ENCODE measurements at regions not wholly inside any gene's neighbourhood (a gene's known extent, or its start where the extent isn't known, plus 50 kb on each side); places are given as distances from the start of the nearest gene placed in this dataset.

DNA sequence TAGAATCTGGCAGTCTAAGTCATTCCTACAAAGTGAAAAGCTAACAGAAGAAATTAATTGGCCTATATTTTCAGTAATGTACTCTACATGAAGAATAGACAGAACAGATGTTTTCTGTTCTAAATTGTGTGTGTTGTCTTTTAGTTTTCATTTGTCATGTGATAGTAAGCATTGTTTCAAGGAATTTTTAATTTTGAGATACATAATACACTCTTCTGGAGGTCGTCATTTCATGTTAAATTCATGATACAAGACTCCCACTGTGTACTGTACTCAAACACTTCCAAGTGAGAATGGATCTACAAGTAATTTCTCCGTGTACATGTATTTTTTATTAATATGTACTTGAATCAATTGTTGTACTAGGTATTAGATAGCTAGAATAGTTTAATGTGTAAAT, 1522.9 kb downstream of the MAT2B start:
- POLR2A ChIA-PET: no interaction called here
- BruUV-seq (replicated peaks): no TSS peak

DNA sequence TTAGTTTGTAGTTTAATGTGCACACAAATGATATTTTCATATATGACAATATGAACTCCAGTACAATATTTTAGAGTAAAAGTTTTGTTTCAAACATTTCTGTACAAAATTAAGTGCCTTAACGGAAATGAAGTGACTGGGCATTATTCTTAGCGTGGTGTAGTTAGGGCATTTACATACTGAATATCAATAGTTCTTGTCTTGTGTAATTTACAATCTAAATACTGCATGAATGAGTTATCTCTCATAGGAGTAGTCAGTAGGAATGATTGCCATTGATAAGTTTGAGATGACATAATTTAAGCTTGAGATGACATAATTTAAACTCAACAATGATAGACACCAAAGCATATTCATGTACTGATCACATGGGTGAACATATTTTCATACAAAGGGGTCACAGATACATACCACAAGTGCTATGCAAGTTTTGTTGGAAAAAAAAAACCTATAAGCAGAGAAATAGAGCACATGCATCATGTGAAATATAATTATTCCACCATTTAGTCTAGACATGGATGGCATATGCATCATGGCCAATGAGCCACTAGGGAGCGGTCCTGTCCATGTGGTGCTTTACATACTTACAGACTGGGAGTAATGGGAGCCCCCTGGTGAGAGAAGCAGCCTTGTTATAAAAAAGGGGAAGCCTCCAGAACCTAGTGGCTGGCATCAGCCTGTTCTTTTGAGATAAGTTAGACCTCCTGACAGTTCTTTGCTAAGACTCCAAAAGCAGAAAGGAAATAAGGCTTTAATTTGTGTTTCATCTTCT, 1523.9 kb downstream of the MAT2B start:
- Histone ChIP-seq H3K36me3 (ENCODE audit: control insufficient read depth in 2 of 2, extremely low read depth in 1 of 2, insufficient read depth in 2 of 2, low read length in 2 of 2) (no peaks in the 10 kb centered on the region), H3K4me2 (ENCODE audit: insufficient read depth, low read length) (no peak overlapping the region), H3K27ac (ENCODE audit: insufficient read depth, low read depth, low read length) (no peak overlapping the region), H3K4me3 (replicated peaks in 1 of 3; ENCODE audit: insufficient read depth in 1 of 3, low read depth in 1 of 3, low read length in 3 of 3) (no peak overlapping the region), H3K9me3 (replicated peaks; ENCODE audit: control insufficient read depth, insufficient read depth, low read length) (no peaks in the 10 kb centered on the region), H4K20me1 (replicated peaks; ENCODE audit: control insufficient read depth, extremely low read depth, insufficient read depth, low read length) (no peaks in the 10 kb centered on the region), H3K9me1 (replicated peaks; ENCODE audit: control insufficient read depth, extremely low read depth, insufficient read depth, low read length) (no peaks in the 10 kb centered on the region), H3K4me1 (ENCODE audit: control insufficient read depth, extremely low read depth, insufficient read depth, low read length) (no peaks in the 10 kb centered on the region), H2AFZ (ENCODE audit: low read depth, low read length) (no peak overlapping the region), H3K9ac (replicated peaks; ENCODE audit: extremely low read depth, insufficient read depth, low read length) (no peak overlapping the region), H3K27me3 (ENCODE audit: control insufficient read depth in 2 of 2, insufficient read depth in 2 of 2, low read length in 2 of 2) (no peaks in the 10 kb centered on the region), H3K79me2 (ENCODE audit: control insufficient read depth, insufficient read depth, low read length) (no peaks in the 10 kb centered on the region)
- dilution Hi-C loops (cut with MboI; ENCODE audit: extremely low pct_ligation_motif_present, low sequenced_read_pairs) (no loop called here), intact Hi-C loops (cut with micrococcal nuclease) (no loop called here)
- POLR2A ChIA-PET: no interaction called here
- BruUV-seq (replicated peaks): no TSS peak
- no peak for DNase-seq (ENCODE audit: low read depth, low spot score)
- CTCF ChIA-PET: no interaction called here
- FAIRE-seq: no peak
- TF ChIP-seq POLR2A (IDR thresholded peaks at IDR 0.05; ENCODE audit: low read depth, low read length) (no peak), POLR2AphosphoS5 (IDR thresholded peaks at IDR 0.05; ENCODE audit: insufficient read depth, low read depth, low read length) (no peak), EZH2 (IDR thresholded peaks at IDR 0.05; ENCODE audit: borderline replicate concordance, low read depth, low read length, severe bottlenecking) (no peak), FOS (IDR thresholded peaks at IDR 0.05; ENCODE audit: borderline replicate concordance, insufficient read depth, low read length) (no peak), JUN (IDR thresholded peaks at IDR 0.05; ENCODE audit: borderline replicate concordance, insufficient read depth, insufficient read length, low read depth) (no peak), MYC (IDR thresholded peaks at IDR 0.05; ENCODE audit: low read depth, low read length) (no peak), GATA2 (IDR thresholded peaks at IDR 0.05; ENCODE audit: insufficient read depth, insufficient read length, low read depth, low read length) (no peak)
- TF ChIP-seq, protein P1, sequence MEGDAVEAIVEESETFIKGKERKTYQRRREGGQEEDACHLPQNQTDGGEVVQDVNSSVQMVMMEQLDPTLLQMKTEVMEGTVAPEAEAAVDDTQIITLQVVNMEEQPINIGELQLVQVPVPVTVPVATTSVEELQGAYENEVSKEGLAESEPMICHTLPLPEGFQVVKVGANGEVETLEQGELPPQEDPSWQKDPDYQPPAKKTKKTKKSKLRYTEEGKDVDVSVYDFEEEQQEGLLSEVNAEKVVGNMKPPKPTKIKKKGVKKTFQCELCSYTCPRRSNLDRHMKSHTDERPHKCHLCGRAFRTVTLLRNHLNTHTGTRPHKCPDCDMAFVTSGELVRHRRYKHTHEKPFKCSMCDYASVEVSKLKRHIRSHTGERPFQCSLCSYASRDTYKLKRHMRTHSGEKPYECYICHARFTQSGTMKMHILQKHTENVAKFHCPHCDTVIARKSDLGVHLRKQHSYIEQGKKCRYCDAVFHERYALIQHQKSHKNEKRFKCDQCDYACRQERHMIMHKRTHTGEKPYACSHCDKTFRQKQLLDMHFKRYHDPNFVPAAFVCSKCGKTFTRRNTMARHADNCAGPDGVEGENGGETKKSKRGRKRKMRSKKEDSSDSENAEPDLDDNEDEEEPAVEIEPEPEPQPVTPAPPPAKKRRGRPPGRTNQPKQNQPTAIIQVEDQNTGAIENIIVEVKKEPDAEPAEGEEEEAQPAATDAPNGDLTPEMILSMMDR (IDR thresholded peaks at IDR 0.05; ENCODE audit: extremely low read depth in 1 of 2, insufficient read depth in 1 of 2, low read depth in 1 of 2, low read length in 2 of 2): no peak
- TF ChIP-seq, protein P2, sequence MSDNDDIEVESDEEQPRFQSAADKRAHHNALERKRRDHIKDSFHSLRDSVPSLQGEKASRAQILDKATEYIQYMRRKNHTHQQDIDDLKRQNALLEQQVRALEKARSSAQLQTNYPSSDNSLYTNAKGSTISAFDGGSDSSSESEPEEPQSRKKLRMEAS (IDR thresholded peaks at IDR 0.05; ENCODE audit: insufficient read depth, insufficient read length): no peak

More for the DNA sequence above, 1522.9 kb downstream of the MAT2B start:
- H3K9ac ChIP-seq (replicated peaks; ENCODE audit: extremely low read depth, insufficient read depth, low read length): no peak overlapping the region
- H3K9me1 ChIP-seq (replicated peaks; ENCODE audit: control insufficient read depth, extremely low read depth, insufficient read depth, low read length): no peaks in the 10 kb centered on the region
- CTCF ChIA-PET: interaction anchor here (1.0 kb wide), 1 partner anchor 18 kb away, joined by 3 read pairs; no protein-coding TSS in a partner anchor
- no peak overlapping the region for H3K4me3 ChIP-seq (replicated peaks in 1 of 3; ENCODE audit: insufficient read depth in 1 of 3, low read depth in 1 of 3, low read length in 3 of 3)
- intact Hi-C loops (cut with micrococcal nuclease): no loop called here
- H3K36me3 ChIP-seq (ENCODE audit: control insufficient read depth in 2 of 2, extremely low read depth in 1 of 2, insufficient read depth in 2 of 2, low read length in 2 of 2): no peaks in the 10 kb centered on the region
- no peaks in the 10 kb centered on the region for H3K79me2 ChIP-seq (ENCODE audit: control insufficient read depth, insufficient read depth, low read length)
- H3K4me2 ChIP-seq (ENCODE audit: insufficient read depth, low read length): no peak overlapping the region
- dilution Hi-C loops (cut with MboI; ENCODE audit: extremely low pct_ligation_motif_present, low sequenced_read_pairs): no loop called here
- H2AFZ ChIP-seq (ENCODE audit: low read depth, low read length): no peak overlapping the region
- H3K4me1 ChIP-seq (ENCODE audit: control insufficient read depth, extremely low read depth, insufficient read depth, low read length): no peaks in the 10 kb centered on the region
- no peak for FAIRE-seq
- no peaks in the 10 kb centered on the region for H4K20me1 ChIP-seq (replicated peaks; ENCODE audit: control insufficient read depth, extremely low read depth, insufficient read depth, low read length)
- no peaks in the 10 kb centered on the region for H3K27me3 ChIP-seq (ENCODE audit: control insufficient read depth in 2 of 2, insufficient read depth in 2 of 2, low read length in 2 of 2)
- no peak overlapping the region for H3K27ac ChIP-seq (ENCODE audit: insufficient read depth, low read depth, low read length)
- no peaks in the 10 kb centered on the region for H3K9me3 ChIP-seq (replicated peaks; ENCODE audit: control insufficient read depth, insufficient read depth, low read length)
- DNase-seq (ENCODE audit: low read depth, low spot score): no peak
- no peak for TF ChIP-seq POLR2AphosphoS5 (IDR thresholded peaks at IDR 0.05; ENCODE audit: insufficient read depth, low read depth, low read length)
- TF ChIP-seq FOS (IDR thresholded peaks at IDR 0.05; ENCODE audit: borderline replicate concordance, insufficient read depth, low read length): no peak
- TF ChIP-seq EZH2 (IDR thresholded peaks at IDR 0.05; ENCODE audit: borderline replicate concordance, low read depth, low read length, severe bottlenecking): no peak

Data from endothelial cell of umbilical vein (primary cell).